GM12878 (cell line): ENCODE measurements at regions not wholly inside any gene's neighbourhood (a gene's known extent, or its start where the extent isn't known, plus 50 kb on each side); places are given as distances from the start of the nearest gene placed in this dataset.

Experiments used
- ATAC-seq: fragments of 200-7000 bp; cut with Tn5 transposase; 3 replicates; pipeline ENCODE4 v1.9.1; 2020; ENCODE audit warnings: mild to moderate bottlenecking, moderate library complexity
- BruUV-seq: library from RNA; stranded (reverse); fragments of 400-500 nt; replicated peaks from 2 replicates; lab custom pipeline; 2021; lab: Mats Ljungman, UMichigan
- CTCF ChIA-PET: fragments of 300-600 bp; sonication (Branson Sonifier 250); formaldehyde crosslinking; extraction: SDS; loops from one replicate; lab custom pipeline; 2021; ENCODE audit warnings: inconsistent platforms; lab: Yijun Ruan, JAX
- POLR2A ChIA-PET: fragments of 350-600 bp; formaldehyde crosslinking; extraction: SDS; loops from one replicate; lab custom pipeline; 2021; ENCODE audit warnings: inconsistent platforms; lab: Charles Lee
- RAD21 ChIA-PET: fragments of 300-600 bp; sonication (Branson Sonifier 250); formaldehyde crosslinking; loops from one replicate; lab custom pipeline; 2023; ENCODE audit warnings: antibody characterized with exemption; ENCODE audit not compliant: unreplicated experiment; lab: Charles Lee
- SMC1A ChIA-PET: fragments of 300-600 bp; sonication (Branson Sonifier 250); formaldehyde crosslinking; loops from one replicate; lab custom pipeline; 2023; ENCODE audit not compliant: unreplicated experiment, uncharacterized antibody; lab: Charles Lee
- DNase-seq: peaks from one replicate; pipeline ENCODE4 v3.0.0-alpha.2; 2011; ENCODE audit warnings: low read depth, low spot score
- FAIRE-seq: peaks from 3 replicates; lab custom pipeline; 2011; peaks lifted over from hg19 to GRCh38; lab: Jason Lieb, UNC
- H2AFZ ChIP-seq: 2 replicates; pipeline ENCODE4 v1.6.0; 2011; ENCODE audit warnings: low read depth, low read length, control low read depth; ENCODE audit not compliant: control insufficient read depth
- H3K27ac ChIP-seq: 2 replicates; pipeline ENCODE4 v1.5.1; 2011; ENCODE audit warnings: control low read depth; ENCODE audit not compliant: control insufficient read depth, insufficient read depth
- H3K27me3 ChIP-seq, 2 experiments: replicated peaks in 1 of 2; 2 replicates each; pipeline versions ENCODE4 v1.6.0 to v1.6.1; 2011; ENCODE audit warnings: low read length in 1 of 2; ENCODE audit not compliant: control insufficient read depth in 2 of 2, insufficient read depth in 2 of 2
- H3K36me3 ChIP-seq, 2 experiments: 2 replicates each; pipeline ENCODE4 v1.5.1; 2011; ENCODE audit warnings: low read length in 1 of 2; ENCODE audit not compliant: control insufficient read depth in 2 of 2, insufficient read depth in 2 of 2
- H3K4me1 ChIP-seq: 2 replicates; pipeline ENCODE4 v1.6.1; 2011; ENCODE audit warnings: mild to moderate bottlenecking, low read length, moderate library complexity, mixed read lengths; ENCODE audit not compliant: control insufficient read depth, insufficient read depth
- H3K4me2 ChIP-seq: 2 replicates; pipeline ENCODE4 v1.6.0; 2011; ENCODE audit warnings: control low read depth; ENCODE audit not compliant: control insufficient read depth, insufficient read depth
- H3K4me3 ChIP-seq: fragments of 200-600 bp; sonication (generic); 2 replicates; pipeline ENCODE4 v1.5.1; 2016
- H3K79me2 ChIP-seq: 2 replicates; pipeline ENCODE4 v1.6.0; 2011; ENCODE audit warnings: low read length; ENCODE audit not compliant: control insufficient read depth, insufficient read depth
- H3K9ac ChIP-seq: 2 replicates; pipeline ENCODE4 v1.8.0; 2011; ENCODE audit warnings: low read length, control low read depth, mixed read lengths; ENCODE audit not compliant: control insufficient read depth, insufficient read depth
- H3K9me3 ChIP-seq: replicated peaks from 3 replicates; pipeline ENCODE4 v1.5.1; 2011; ENCODE audit warnings: mild to moderate bottlenecking, low read length; ENCODE audit not compliant: control insufficient read depth, insufficient read depth
- H4K20me1 ChIP-seq: 2 replicates; pipeline ENCODE4 v1.6.0; 2011; ENCODE audit not compliant: control insufficient read depth, insufficient read depth
- FOS ChIP-seq: IDR thresholded peaks from 3 replicates; pipeline ENCODE4 v1.6.1; 2011; ENCODE audit warnings: borderline replicate concordance; ENCODE audit not compliant: insufficient read length; ENCODE audit errors: extremely low read depth
- HDAC6 ChIP-seq: fragments of 200-600 bp; sonication (generic); IDR thresholded peaks from one replicate; pipeline ENCODE4 v1.8.0; 2017; ENCODE audit warnings: antibody characterized with exemption; ENCODE audit not compliant: unreplicated experiment
- JUNB ChIP-seq: IDR thresholded peaks from 2 replicates; pipeline ENCODE4 v1.6.1; 2016; ENCODE audit warnings: antibody characterized with exemption, mild to moderate bottlenecking
- JUND ChIP-seq: IDR thresholded peaks from 2 replicates; pipeline ENCODE4 v1.6.1; 2012; ENCODE audit warnings: low read depth, mild to moderate bottlenecking, low read length, improper control_type of control experiment, moderate library complexity
- MYB ChIP-seq: fragments of 150-350 bp; IDR thresholded peaks from 2 replicates; pipeline ENCODE4 v1.6.1; 2014; ENCODE audit warnings: mild to moderate bottlenecking, low read depth, low read length, borderline replicate concordance
- NFXL1 ChIP-seq: fragments of 450-650 bp; IDR thresholded peaks from 2 replicates; pipeline ENCODE4 v1.6.1; 2017; ENCODE audit warnings: antibody characterized with exemption, mild to moderate bottlenecking, borderline replicate concordance
- RCOR1 ChIP-seq: conservative IDR thresholded peaks from 2 replicates; pipeline ENCODE4 v1.6.1; 2012; ENCODE audit warnings: low read depth, low read length, improper control_type of control experiment
- RUNX3 ChIP-seq: IDR thresholded peaks from 2 replicates; pipeline ENCODE4 v1.6.1; 2012; ENCODE audit warnings: low read length, inconsistent platforms
- TCF7 ChIP-seq: IDR thresholded peaks from 2 replicates; pipeline ENCODE4 v1.6.1; 2014; ENCODE audit warnings: antibody characterized with exemption, borderline replicate concordance
- YBX1 ChIP-seq: fragments of 450-650 bp; IDR thresholded peaks from 2 replicates; pipeline ENCODE4 v1.6.1; 2016; ENCODE audit warnings: antibody characterized with exemption
- whole genome bisulfite sequencing: methylation state at CpG from one replicate; pipeline ENCODE4 v1.1.6; 2016; ENCODE audit warnings: low lambda C conversion rate; ENCODE audit not compliant: insufficient replicate concordance, insufficient coverage; ENCODE audit errors: missing lambda C conversion rate; 5-methylcytosine and 5-hydroxymethylcytosine counted together
- in situ Hi-C: fragments of 300-500 bp; cut with MboI; formaldehyde crosslinking; loops from 9 replicates; pipeline ENCODE4 v1.14.3; 2018; ENCODE audit warnings: mixed read lengths
- intact Hi-C: fragments of 100-400 bp; cut with micrococcal nuclease; formaldehyde crosslinking; loops from one replicate; pipeline ENCODE4 v1.14.2; 2022; ENCODE audit not compliant: unreplicated experiment
- TF ChIP-seq, protein P1 (sequence below): IDR thresholded peaks from 2 replicates; pipeline ENCODE4 v1.6.1; 2011; ENCODE audit warnings: borderline replicate concordance, low read depth, mild to moderate bottlenecking, moderate library complexity, low read length; ENCODE audit not compliant: insufficient read depth, poor library complexity, severe bottlenecking
- TF ChIP-seq, protein P2 (sequence below): fragments of 450-650 bp; IDR thresholded peaks from 2 replicates; pipeline ENCODE4 v1.6.1; 2016; ENCODE audit warnings: mild to moderate bottlenecking
- TF ChIP-seq, protein P3 (sequence below): fragments of 450-650 bp; IDR thresholded peaks from 2 replicates; pipeline ENCODE4 v1.6.1; 2017; ENCODE audit warnings: borderline replicate concordance

DNA sequence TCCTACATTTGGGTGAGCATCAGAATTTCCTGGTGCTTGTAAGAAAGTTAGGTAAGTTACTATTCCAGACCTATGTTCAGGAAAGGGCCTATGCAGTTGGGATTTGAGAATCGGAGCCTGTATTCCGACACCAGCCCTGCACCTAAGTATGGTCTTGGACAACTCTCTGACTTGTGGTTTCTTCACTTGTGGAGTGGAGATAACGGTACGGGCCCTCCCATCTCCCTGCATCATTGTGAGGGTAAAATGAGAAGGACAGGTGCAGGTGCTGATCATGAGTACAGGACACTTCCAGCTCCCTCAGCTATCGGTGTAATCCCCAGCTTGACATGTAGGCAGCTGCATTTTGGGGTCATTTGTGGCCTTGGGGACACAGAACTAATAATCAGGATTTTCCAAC, 138.3 kb upstream of the NAMPT start:
- intact Hi-C loops: no loop called here
- Histone ChIP-seq H3K9me3 (no peaks in the 10 kb centered on the region; the same call in 2 of the 3 replicates), H3K27ac (no peak overlapping the region), H3K36me3 (no peaks in the 10 kb centered on the region), H3K27me3 (no peaks in the 10 kb centered on the region), H4K20me1 (no peaks in the 10 kb centered on the region), H3K4me2 (no peak overlapping the region), H3K9ac (no peak overlapping the region)
- 88% methylated on average over 5 of the region's 5 CpGs for WGBS
- FAIRE-seq: no peak
- CTCF ChIA-PET: interaction anchor here (1.1 to 1.3 kb wide), 2 partner anchors 8 to 249 kb away, joined by 3 read pairs; no protein-coding TSS in a partner anchor
- SMC1A ChIA-PET: interaction anchor here (1.1 kb wide), 1 partner anchor 150 kb away, joined by 3 read pairs; no protein-coding TSS in a partner anchor
- BruUV-seq: no TSS peak
- DNase-seq: no peak
- RAD21 ChIA-PET: no interaction called here
- POLR2A ChIA-PET: interaction anchor here (0.7 to 0.8 kb wide), 2 partner anchors 39 to 91 kb away, joined by 3 to 4 read pairs; no protein-coding TSS in a partner anchor
- TF ChIP-seq RCOR1: no peak
- TF ChIP-seq TCF7: no peak
- TF ChIP-seq, all 136 proteins: peak for 0
- peaks cover 23% of the 10 kb centered on the region for H3K4me1 ChIP-seq
- no peak for ATAC-seq
- H2AFZ ChIP-seq: no peak overlapping the region
- H3K79me2 ChIP-seq: no peaks in the 10 kb centered on the region
- H3K4me3 ChIP-seq: no peak overlapping the region
- in situ Hi-C loops: no loop called here

DNA sequence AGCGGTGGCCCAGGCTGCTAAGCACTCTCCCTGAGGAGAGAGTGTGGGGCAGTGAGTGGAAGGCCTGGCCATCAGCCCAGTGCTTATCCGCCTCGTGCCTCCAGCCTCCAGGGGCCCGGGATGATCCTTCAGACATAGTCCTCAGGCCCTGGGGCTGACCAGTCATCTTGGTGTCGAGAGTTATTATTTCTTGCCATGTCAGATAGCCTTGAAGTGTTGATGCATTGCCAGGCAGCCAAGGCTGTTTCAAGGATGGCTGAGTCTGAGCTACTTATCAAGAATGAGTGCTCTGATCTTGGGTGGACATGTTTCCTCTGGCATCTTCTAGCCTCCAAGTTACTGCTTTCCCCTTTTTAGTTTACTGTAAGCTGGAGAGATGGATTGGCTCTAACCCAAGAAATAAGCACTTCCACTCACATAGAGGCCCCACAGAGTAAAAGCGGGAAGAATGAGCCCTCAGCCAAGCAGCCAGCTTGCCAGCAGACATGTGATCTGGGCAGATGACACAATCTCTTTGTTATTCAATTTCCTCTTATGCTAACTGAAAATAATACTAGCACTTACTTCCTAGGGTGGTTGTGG, 136.5 kb upstream of the NAMPT start:
- in situ Hi-C loops (no loop called here), intact Hi-C loops (no loop called here)
- H3K27ac ChIP-seq: no peak overlapping the region
- no peak for DNase-seq
- H3K4me2 ChIP-seq: no peak overlapping the region
- no peaks in the 10 kb centered on the region for H4K20me1 ChIP-seq
- H2AFZ ChIP-seq: no peak overlapping the region
- H3K4me1 ChIP-seq: peaks cover 23% of the 10 kb centered on the region
- ATAC-seq: no peak
- ChIA-PET POLR2A (no interaction called here), RAD21 (interaction anchor here (0.7 kb wide), 1 partner anchor 41 kb away, joined by 3 read pairs; no protein-coding TSS in a partner anchor), SMC1A (interaction anchor here (1.1 to 1.6 kb wide), 3 partner anchors 29 to 244 kb away, joined by 3 read pairs; no protein-coding TSS in a partner anchor), CTCF (interaction anchor here (1.1 kb wide), 1 partner anchor 247 kb away, joined by 3 read pairs; no protein-coding TSS in a partner anchor)
- no peaks in the 10 kb centered on the region for H3K79me2 ChIP-seq
- no peak overlapping the region for H3K4me3 ChIP-seq
- no peak overlapping the region for H3K9ac ChIP-seq
- WGBS: 70% methylated on average over 6 of the region's 6 CpGs
- peaks cover 3% of the 10 kb centered on the region; the same call in 2 of the 3 replicates for H3K9me3 ChIP-seq
- H3K36me3 ChIP-seq: no peaks in the 10 kb centered on the region
- H3K27me3 ChIP-seq: no peaks in the 10 kb centered on the region
- BruUV-seq: no TSS peak
- FAIRE-seq: no peak
- TF ChIP-seq HDAC6 (no peak), FOS (no peak), JUND (no peak), YBX1 (no peak), RUNX3 (no peak), JUNB (no peak), MYB (no peak), NFXL1 (no peak)
- TF ChIP-seq, protein P1, sequence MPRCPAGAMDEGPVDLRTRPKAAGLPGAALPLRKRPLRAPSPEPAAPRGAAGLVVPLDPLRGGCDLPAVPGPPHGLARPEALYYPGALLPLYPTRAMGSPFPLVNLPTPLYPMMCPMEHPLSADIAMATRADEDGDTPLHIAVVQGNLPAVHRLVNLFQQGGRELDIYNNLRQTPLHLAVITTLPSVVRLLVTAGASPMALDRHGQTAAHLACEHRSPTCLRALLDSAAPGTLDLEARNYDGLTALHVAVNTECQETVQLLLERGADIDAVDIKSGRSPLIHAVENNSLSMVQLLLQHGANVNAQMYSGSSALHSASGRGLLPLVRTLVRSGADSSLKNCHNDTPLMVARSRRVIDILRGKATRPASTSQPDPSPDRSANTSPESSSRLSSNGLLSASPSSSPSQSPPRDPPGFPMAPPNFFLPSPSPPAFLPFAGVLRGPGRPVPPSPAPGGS: no peak
- TF ChIP-seq, protein P2, sequence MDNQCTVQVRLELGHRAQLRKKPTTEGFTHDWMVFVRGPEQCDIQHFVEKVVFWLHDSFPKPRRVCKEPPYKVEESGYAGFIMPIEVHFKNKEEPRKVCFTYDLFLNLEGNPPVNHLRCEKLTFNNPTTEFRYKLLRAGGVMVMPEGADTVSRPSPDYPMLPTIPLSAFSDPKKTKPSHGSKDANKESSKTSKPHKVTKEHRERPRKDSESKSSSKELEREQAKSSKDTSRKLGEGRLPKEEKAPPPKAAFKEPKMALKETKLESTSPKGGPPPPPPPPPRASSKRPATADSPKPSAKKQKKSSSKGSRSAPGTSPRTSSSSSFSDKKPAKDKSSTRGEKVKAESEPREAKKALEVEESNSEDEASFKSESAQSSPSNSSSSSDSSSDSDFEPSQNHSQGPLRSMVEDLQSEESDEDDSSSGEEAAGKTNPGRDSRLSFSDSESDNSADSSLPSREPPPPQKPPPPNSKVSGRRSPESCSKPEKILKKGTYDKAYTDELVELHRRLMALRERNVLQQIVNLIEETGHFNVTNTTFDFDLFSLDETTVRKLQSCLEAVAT: no peak
- TF ChIP-seq, protein P3, sequence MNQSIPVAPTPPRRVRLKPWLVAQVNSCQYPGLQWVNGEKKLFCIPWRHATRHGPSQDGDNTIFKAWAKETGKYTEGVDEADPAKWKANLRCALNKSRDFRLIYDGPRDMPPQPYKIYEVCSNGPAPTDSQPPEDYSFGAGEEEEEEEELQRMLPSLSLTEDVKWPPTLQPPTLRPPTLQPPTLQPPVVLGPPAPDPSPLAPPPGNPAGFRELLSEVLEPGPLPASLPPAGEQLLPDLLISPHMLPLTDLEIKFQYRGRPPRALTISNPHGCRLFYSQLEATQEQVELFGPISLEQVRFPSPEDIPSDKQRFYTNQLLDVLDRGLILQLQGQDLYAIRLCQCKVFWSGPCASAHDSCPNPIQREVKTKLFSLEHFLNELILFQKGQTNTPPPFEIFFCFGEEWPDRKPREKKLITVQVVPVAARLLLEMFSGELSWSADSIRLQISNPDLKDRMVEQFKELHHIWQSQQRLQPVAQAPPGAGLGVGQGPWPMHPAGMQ: no peak
